Activated CD8-positive, alpha-beta T cell treated with anti-CD3 and anti-CD28 coated beads, Interleukin-2, amount 10 ng/mL, durations not matched to agents 7 days and 5 days (primary cell): ENCODE measurements at regions not wholly inside any gene's neighbourhood (a gene's known extent, or its start where the extent isn't known, plus 50 kb on each side); places are given as distances from the start of the nearest gene placed in this dataset.

Experiments used
- ATAC-seq: fragments of 150-1000 bp; cut with Tn5 transposase; one replicate; pipeline ENCODE4 v1.10.0; 2021; ENCODE audit warnings: moderate library complexity
- CTCF ChIA-PET: fragments of 350-600 bp; sonication (Branson Sonifier 250); formaldehyde crosslinking; loops from one replicate; lab custom pipeline; 2021; ENCODE audit warnings: antibody characterized with exemption; lab: Charles Lee
- POLR2A ChIA-PET: fragments of 350-600 bp; sonication (Branson Sonifier 250); formaldehyde crosslinking; loops from one replicate; lab custom pipeline; 2021; ENCODE audit warnings: antibody characterized with exemption; lab: Charles Lee
- DNase-seq: peaks from one replicate; pipeline ENCODE4 v3.0.0-alpha.2; 2020
- H3K27ac Mint-ChIP-seq: one replicate; pipeline ENCODE4 v1.8.0; 2021; ENCODE audit warnings: mild to moderate bottlenecking, mixed read lengths
- H3K27me3 Mint-ChIP-seq: one replicate; pipeline ENCODE4 v1.8.0; 2021; ENCODE audit warnings: low read depth, mixed read lengths
- H3K36me3 Mint-ChIP-seq: one replicate; pipeline ENCODE4 v1.8.0; 2021; ENCODE audit warnings: low read depth, mixed read lengths
- H3K4me1 Mint-ChIP-seq: one replicate; pipeline ENCODE4 v1.8.0; 2021; ENCODE audit warnings: low read depth, mixed read lengths
- H3K4me3 Mint-ChIP-seq: one replicate; pipeline ENCODE4 v1.8.0; 2021; ENCODE audit warnings: mild to moderate bottlenecking, mixed read lengths
- H3K9me3 Mint-ChIP-seq: one replicate; pipeline ENCODE4 v1.8.0; 2022; ENCODE audit warnings: mixed read lengths; ENCODE audit not compliant: insufficient read depth

GRCh38 chr12:116430911-116431565 lies 128.1 kb upstream of the MAP1LC3B2 start:
- DNase-seq (no peak), ATAC-seq (no peak)
- POLR2A ChIA-PET: no interaction called here
- CTCF ChIA-PET: no interaction called here
- Mint-ChIP-seq H3K27ac (no peak overlapping the region), H3K9me3 (no peaks in the 10 kb centered on the region), H3K27me3 (no peaks in the 10 kb centered on the region), H3K36me3 (no peaks in the 10 kb centered on the region), H3K4me1 (peaks cover 4% of the 10 kb centered on the region), H3K4me3 (no peak overlapping the region)

- DNase-seq (no peak), ATAC-seq (no peak)
- Mint-ChIP-seq H3K9me3 (no peaks in the 10 kb centered on the region), H3K4me3 (no peak overlapping the region), H3K4me1 (peaks cover 4% of the 10 kb centered on the region), H3K27ac (no peak overlapping the region), H3K27me3 (peaks cover under 1% of the 10 kb centered on the region), H3K36me3 (no peaks in the 10 kb centered on the region)
- CTCF ChIA-PET: no interaction called here
- POLR2A ChIA-PET: no interaction called here
These were observed 127.4 kb upstream of the MAP1LC3B2 start for GRCh38 chr12:116431677-116432300.

GRCh38 chr12:116432314-116432750 lies 126.8 kb upstream of the MAP1LC3B2 start:
- no peak for ATAC-seq
- Mint-ChIP-seq H3K4me1 (peaks cover 4% of the 10 kb centered on the region), H3K27ac (no peak overlapping the region), H3K9me3 (no peaks in the 10 kb centered on the region), H3K36me3 (no peaks in the 10 kb centered on the region), H3K4me3 (no peak overlapping the region), H3K27me3 (peaks cover 3% of the 10 kb centered on the region)
- POLR2A ChIA-PET: no interaction called here
- DNase-seq: no peak
- CTCF ChIA-PET: no interaction called here

- Mint-ChIP-seq H3K4me1 (peaks cover 4% of the 10 kb centered on the region), H3K9me3 (no peaks in the 10 kb centered on the region), H3K27ac (no peak overlapping the region), H3K36me3 (no peaks in the 10 kb centered on the region), H3K4me3 (no peak overlapping the region), H3K27me3 (peaks cover 7% of the 10 kb centered on the region)
- ATAC-seq (no peak), DNase-seq (no peak)
- CTCF ChIA-PET: no interaction called here
- POLR2A ChIA-PET: no interaction called here
These were observed 125.9 kb upstream of the MAP1LC3B2 start for GRCh38 chr12:116433249-116433648.

GRCh38 chr12:116434155-116435011 lies 124.8 kb upstream of the MAP1LC3B2 start:
- Mint-ChIP-seq H3K4me1 (peaks cover 4% of the 10 kb centered on the region), H3K27me3 (peaks cover 7% of the 10 kb centered on the region), H3K36me3 (no peaks in the 10 kb centered on the region), H3K27ac (no peak overlapping the region), H3K4me3 (no peak overlapping the region), H3K9me3 (no peaks in the 10 kb centered on the region)
- ATAC-seq (no peak), DNase-seq (no peak)
- CTCF ChIA-PET: no interaction called here
- POLR2A ChIA-PET: no interaction called here

- ATAC-seq (no peak), DNase-seq (no peak)
- Mint-ChIP-seq H3K36me3 (no peaks in the 10 kb centered on the region), H3K27ac (no peak overlapping the region), H3K9me3 (no peaks in the 10 kb centered on the region), H3K27me3 (peaks cover 7% of the 10 kb centered on the region), H3K4me1 (peaks cover 4% of the 10 kb centered on the region), H3K4me3 (no peak overlapping the region)
- ChIA-PET POLR2A (no interaction called here), CTCF (no interaction called here)
These were observed 123.2 kb upstream of the MAP1LC3B2 start for GRCh38 chr12:116435984-116436383.

GRCh38 chr12:116436561-116437249 lies 122.5 kb upstream of the MAP1LC3B2 start:
- peaks cover 7% of the 10 kb centered on the region for H3K27me3 Mint-ChIP-seq
- ChIA-PET POLR2A (no interaction called here), CTCF (no interaction called here)
- no peak overlapping the region for H3K27ac Mint-ChIP-seq
- DNase-seq (no peak), ATAC-seq (no peak)
- H3K4me1 Mint-ChIP-seq: peaks cover 4% of the 10 kb centered on the region
- no peak overlapping the region for H3K4me3 Mint-ChIP-seq
- H3K36me3 Mint-ChIP-seq: no peaks in the 10 kb centered on the region
- H3K9me3 Mint-ChIP-seq: no peaks in the 10 kb centered on the region

- Mint-ChIP-seq H3K9me3 (no peaks in the 10 kb centered on the region), H3K27me3 (peaks cover 7% of the 10 kb centered on the region), H3K4me1 (no peaks in the 10 kb centered on the region), H3K27ac (no peak overlapping the region), H3K36me3 (no peaks in the 10 kb centered on the region), H3K4me3 (no peak overlapping the region)
- ATAC-seq (no peak), DNase-seq (no peak)
- CTCF ChIA-PET: no interaction called here
- POLR2A ChIA-PET: no interaction called here
These were observed 117.9 kb upstream of the MAP1LC3B2 start for GRCh38 chr12:116441292-116441691.

- peaks cover 9% of the 10 kb centered on the region for H3K27me3 Mint-ChIP-seq
- no peak overlapping the region for H3K27ac Mint-ChIP-seq
These were observed 116.9 kb upstream of the MAP1LC3B2 start for GRCh38 chr12:116442304-116442703.

GRCh38 chr12:116442946-116443345 lies 116.2 kb upstream of the MAP1LC3B2 start:
- H3K27ac Mint-ChIP-seq: no peak overlapping the region

More at GRCh38 chr12:116442304-116442703, 116.9 kb upstream of the MAP1LC3B2 start:
- Mint-ChIP-seq H3K36me3 (no peaks in the 10 kb centered on the region), H3K9me3 (no peaks in the 10 kb centered on the region), H3K4me1 (no peaks in the 10 kb centered on the region), H3K4me3 (no peak overlapping the region)
- DNase-seq (no peak), ATAC-seq (no peak)
- POLR2A ChIA-PET: no interaction called here
- CTCF ChIA-PET: no interaction called here

GRCh38 chr12:116443821-116444589 lies 115.2 kb upstream of the MAP1LC3B2 start:
- ATAC-seq (no peak), DNase-seq (no peak)
- Mint-ChIP-seq H3K4me3 (no peak overlapping the region), H3K27ac (no peak overlapping the region), H3K27me3 (peaks cover 6% of the 10 kb centered on the region), H3K4me1 (no peaks in the 10 kb centered on the region), H3K9me3 (no peaks in the 10 kb centered on the region), H3K36me3 (no peaks in the 10 kb centered on the region)
- ChIA-PET CTCF (no interaction called here), POLR2A (no interaction called here)

More at GRCh38 chr12:116442946-116443345, 116.2 kb upstream of the MAP1LC3B2 start:
- Mint-ChIP-seq H3K36me3 (no peaks in the 10 kb centered on the region), H3K27me3 (peaks cover 6% of the 10 kb centered on the region), H3K4me3 (no peak overlapping the region), H3K4me1 (no peaks in the 10 kb centered on the region), H3K9me3 (no peaks in the 10 kb centered on the region)
- ATAC-seq (no peak), DNase-seq (no peak)
- ChIA-PET POLR2A (no interaction called here), CTCF (no interaction called here)
